Left ventricle myocardium inferior (tissue), 1 donor: ENCODE measurements at regions not wholly inside any gene's neighbourhood (a gene's known extent, or its start where the extent isn't known, plus 50 kb on each side); places are given as distances from the start of the nearest gene placed in this dataset.
A peak's percentile ranks its signal among the peaks of the same experiment; 100 is the strongest.

ENCODE experiments used
- DNase-seq: peaks from one replicate; pipeline ENCODE4 v3.0.0-alpha.2; 2020
- H3K27ac ChIP-seq: fragments of 200-600 bp; replicated peaks from 2 replicates; pipeline ENCODE4 v1.8.0; 2021
- H3K27me3 ChIP-seq: fragments of 200-600 bp; 2 replicates; pipeline ENCODE4 v1.8.0; 2021; ENCODE audit warnings: low read depth
- H3K36me3 ChIP-seq: fragments of 200-600 bp; 2 replicates; pipeline ENCODE4 v1.8.0; 2021
- H3K4me1 ChIP-seq: fragments of 200-600 bp; 2 replicates; pipeline ENCODE4 v1.8.0; 2021
- H3K4me3 ChIP-seq: fragments of 200-600 bp; 2 replicates; pipeline ENCODE4 v1.8.0; 2021; ENCODE audit warnings: mild to moderate bottlenecking, moderate library complexity
- H3K9me3 ChIP-seq: fragments of 200-600 bp; replicated peaks from 2 replicates; pipeline ENCODE4 v1.8.0; 2021
- intact Hi-C: fragments of 100-400 bp; cut with micrococcal nuclease; formaldehyde crosslinking; loops from one replicate; pipeline ENCODE4 v1.11.0; 2022
- TF ChIP-seq, protein P1 (sequence below): fragments of 200-600 bp; IDR thresholded peaks from 2 replicates; pipeline ENCODE4 v1.8.0; 2021; ENCODE audit warnings: antibody characterized with exemption, mild to moderate bottlenecking, borderline replicate concordance
- donor health status: DM: no; HTN: yes; CAD: no; lungs with severe emphysema.

DNA sequence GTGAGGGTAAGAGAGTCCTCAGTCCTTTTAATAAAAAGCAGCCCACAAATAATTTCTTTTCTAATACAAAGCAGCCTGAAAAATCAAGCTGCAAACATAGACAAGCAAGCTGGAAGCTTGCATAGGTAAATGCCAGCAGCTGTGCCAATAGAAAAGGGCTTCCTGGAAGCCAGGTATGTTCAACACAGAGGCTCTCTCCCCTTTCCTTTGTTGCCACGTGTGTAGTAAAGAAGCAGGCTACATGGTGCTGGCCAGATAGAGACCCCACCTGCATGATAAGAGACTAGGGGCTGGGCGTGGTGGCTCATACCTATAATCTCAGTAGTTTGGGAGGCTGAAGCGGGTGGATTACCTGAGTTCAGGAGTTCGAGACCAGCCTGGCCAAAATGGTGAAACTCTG lies 50.1 kb upstream of the ERRFI1 start:
- DNase-seq: no peak
- peak overlapping the region; percentile 70 for H3K27ac ChIP-seq
- no peaks in the 10 kb centered on the region for H3K36me3 ChIP-seq
- no peaks in the 10 kb centered on the region for H3K27me3 ChIP-seq
- H3K9me3 ChIP-seq: no peaks in the 10 kb centered on the region
- H3K4me1 ChIP-seq: peaks cover 29% of the 10 kb centered on the region
- TF ChIP-seq, protein P1, sequence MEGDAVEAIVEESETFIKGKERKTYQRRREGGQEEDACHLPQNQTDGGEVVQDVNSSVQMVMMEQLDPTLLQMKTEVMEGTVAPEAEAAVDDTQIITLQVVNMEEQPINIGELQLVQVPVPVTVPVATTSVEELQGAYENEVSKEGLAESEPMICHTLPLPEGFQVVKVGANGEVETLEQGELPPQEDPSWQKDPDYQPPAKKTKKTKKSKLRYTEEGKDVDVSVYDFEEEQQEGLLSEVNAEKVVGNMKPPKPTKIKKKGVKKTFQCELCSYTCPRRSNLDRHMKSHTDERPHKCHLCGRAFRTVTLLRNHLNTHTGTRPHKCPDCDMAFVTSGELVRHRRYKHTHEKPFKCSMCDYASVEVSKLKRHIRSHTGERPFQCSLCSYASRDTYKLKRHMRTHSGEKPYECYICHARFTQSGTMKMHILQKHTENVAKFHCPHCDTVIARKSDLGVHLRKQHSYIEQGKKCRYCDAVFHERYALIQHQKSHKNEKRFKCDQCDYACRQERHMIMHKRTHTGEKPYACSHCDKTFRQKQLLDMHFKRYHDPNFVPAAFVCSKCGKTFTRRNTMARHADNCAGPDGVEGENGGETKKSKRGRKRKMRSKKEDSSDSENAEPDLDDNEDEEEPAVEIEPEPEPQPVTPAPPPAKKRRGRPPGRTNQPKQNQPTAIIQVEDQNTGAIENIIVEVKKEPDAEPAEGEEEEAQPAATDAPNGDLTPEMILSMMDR: no peak
- no peak overlapping the region for H3K4me3 ChIP-seq
- intact Hi-C loops: no loop called here
